ENCODE measurements at regions not wholly inside any gene's neighbourhood (a gene's known extent, or its start where the extent isn't known, plus 50 kb on each side); places are given as distances from the start of the nearest gene placed in this dataset.

DNA sequence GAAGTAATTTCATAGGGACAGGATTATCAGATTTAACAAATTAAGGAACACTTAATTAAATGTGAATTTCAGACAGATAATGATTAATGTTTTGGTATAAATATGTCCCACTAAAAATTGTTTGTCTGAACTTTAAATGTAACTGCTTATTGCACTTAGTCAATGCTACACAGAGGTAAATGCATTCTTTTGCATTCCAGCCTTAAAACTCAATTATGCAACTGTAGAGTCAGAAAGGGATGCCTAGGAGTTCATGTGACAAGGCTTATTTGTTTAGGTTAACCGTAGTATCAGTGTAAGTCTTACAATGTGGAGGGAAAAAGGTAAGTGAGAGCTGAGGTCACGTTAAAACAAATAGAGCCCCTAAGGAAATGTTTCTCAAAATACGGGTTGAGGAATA lies 347.2 kb upstream of the ARGLU1 start:
- no peak for DNase-seq

DNA sequence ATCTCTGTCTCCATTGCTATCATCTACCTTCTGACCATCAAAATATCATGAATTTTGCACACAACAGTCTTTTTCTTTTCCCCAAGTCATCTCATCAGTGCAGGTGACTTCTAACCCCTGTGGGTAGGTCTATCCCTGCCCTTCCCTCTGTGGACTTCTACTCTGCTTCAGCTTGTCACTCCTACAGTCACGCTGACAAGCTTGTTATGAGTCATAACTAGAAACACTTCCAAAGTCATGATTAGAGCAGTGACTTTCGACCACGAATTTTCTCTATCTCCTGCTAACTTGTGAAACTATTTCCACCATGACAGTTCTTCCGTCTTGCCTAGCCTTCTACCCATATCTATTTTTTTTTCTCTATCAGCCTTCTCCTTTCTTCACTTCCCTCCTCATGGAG lies 343.7 kb upstream of the ARGLU1 start:
- no peak for DNase-seq

DNA sequence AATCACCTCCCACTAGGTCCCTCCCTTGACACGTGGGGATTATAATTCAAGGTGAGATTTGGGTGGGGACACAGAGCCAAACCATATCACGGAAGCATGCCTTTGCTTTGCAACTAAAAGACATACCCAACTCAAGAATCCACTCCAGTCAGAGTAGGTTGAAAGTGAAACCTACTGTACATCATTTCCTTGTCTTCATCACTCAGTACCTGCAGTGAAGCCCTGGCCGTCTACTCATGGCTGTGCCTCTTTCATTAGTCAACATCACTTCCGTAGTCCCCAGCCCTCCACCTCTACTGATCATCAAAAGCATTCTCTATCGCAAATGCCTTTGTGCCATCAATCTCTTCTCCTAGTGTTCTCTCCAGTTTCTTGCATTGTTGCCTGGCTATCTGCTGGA lies 343.1 kb upstream of the ARGLU1 start:
- no peak for DNase-seq

DNA sequence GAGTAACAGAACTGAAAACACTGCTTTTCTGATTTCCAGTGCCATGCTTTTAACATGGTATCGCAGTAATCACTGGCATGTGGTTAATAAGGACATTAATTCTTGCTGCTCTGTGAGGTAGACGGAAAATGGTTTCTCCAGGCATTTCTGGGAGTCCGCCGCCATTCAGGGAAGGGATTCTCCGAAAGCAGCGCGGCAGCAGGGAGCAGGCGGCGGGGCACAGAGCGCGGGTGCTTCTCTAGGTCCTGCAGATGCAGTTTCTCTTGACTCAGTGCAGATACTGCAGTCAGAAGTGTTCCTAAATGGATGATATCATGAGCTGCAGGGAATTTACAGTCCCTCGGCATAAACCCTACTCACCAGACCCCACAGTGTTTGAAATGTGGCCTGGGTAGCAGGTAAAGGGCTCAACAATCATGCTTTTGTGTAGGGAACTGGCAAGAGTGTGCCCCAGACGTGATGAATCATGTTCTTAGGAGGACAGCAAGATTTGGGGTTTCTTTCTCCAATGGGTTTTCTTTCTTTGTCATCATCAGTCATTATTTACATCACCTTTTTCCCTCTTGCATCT lies 338.6 kb upstream of the ARGLU1 start:
- no peak for DNase-seq

DNA sequence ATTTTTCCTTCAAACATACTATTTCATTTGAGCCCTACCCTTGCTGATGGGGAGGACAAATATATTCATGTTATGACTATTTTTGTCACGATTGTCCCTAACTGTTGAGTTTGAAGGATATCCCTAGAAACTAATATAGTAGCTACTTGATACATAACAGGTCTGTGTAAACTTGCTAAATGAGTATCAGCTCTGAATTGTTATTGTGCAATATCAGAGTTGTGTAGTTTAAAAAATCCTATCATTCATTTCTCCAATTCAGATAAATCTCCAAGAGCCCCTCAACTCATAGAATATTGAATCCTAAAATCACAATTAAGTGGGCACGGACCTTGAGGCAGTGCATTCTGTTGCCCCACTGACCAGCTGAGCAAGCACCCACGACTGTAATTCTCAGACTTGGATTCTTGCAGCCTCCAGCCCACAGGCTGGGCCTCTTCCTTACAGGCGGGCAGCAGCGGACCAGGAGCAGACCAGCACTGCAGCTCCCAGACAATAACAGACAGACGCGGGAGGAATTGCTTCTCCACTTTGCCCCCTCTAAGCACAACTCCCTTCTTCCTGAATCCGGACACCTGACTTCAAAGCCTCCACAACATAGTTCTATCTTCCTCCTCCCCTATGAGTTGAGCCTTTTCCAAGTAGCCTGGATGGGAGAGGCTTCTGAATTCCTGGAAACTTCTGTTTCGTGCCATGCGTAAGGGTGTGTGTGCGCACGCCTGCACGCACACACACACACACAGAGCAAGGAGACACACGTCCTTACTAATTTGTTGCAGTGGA lies 337.6 kb upstream of the ARGLU1 start:
- no peak for DNase-seq

DNA sequence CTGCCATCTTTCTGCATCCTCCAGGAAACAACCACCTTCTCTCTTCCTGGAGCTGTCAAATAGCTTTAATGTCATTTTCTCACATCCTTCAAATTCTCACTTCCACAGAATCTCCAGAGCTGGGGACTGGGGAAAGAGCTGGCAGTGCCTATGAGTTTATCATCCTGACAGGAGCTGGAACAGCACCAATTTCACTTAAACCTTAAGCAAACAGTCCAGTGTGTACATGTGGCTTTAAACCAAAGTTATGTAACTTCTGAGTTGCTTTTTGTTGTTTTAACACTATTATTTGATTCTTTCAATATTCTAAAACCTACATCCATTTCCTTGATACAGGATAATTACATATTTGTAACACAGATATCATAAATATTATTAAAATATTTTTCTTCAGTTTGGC lies 331.5 kb upstream of the ARGLU1 start:
- no peak for DNase-seq

DNA sequence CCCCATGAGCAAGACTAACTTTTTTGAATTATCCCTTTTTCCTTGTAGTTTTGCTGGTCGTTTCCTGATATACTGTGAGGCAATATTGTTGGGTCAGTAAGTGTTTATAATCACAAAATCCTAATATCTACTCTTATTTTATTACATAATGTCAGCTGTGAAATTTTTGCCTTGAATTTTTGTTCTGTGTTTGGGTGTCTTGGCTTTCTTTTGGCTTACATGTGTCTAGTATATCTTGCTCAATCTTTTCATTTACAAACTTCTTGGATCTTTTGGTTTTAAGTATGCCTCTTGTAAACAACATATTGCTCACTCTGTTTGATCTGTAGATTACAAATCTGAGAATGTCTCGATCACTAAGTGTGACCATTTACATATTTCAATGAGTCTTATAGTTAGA lies 330.3 kb upstream of the ARGLU1 start:
- no peak for DNase-seq

DNA sequence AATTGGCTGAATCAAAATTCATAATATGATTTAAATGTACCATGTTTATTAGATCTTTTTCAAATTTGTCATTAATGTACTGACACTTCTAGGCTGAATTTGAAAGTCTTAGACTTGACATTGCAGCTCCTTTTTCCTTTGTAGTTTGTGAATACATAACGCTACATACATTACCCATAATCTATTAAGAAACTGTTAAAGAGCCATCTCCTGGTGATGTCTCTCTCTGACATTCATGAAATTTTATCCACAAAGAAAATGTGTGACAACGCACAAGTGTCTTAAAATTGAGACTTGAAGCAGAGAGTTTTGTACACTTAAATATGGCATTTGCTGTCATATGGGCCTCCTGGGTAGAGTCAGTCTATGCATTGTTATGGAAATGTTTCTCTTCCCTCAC lies 320.2 kb upstream of the ARGLU1 start:
- no peak for DNase-seq

DNA sequence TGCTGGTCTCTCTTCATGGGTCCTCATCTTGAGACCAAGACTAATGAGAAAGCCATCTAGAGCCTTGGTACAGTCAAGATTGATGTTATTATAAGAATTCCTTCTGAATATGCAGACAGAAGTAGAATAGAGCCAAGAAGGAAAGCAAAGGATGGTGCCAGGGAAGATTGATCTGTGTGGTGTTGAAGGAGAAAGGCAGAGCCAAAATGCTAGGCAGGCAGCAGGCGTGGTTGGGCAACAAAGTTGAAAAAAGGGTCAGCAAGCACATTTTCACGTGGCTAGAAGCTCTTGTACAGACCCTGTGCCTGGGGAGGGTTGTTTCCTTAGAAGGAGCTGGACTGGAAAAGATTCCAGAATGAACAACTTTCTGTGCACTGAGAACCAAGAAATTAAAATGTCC lies 319.7 kb upstream of the ARGLU1 start:
- no peak for DNase-seq

DNA sequence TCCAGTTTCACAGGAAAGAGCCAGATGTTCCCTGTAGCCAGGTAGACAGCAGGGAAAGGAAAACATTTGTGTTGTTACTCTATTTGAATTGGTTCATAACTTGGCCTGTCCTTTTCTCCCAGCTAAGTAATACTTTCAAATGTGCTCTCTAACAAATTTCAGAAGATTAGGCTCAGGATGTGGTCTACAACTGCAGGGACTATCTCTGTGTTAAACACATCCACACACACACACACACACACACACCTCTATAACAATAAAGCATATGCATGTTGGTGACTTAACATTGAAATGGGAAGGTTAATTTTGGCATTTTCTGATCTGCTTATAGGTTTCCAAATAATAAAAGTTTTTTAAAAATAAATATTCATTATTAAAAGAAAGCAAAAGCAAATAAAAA lies 316.0 kb upstream of the ARGLU1 start:
- no peak for DNase-seq

DNA sequence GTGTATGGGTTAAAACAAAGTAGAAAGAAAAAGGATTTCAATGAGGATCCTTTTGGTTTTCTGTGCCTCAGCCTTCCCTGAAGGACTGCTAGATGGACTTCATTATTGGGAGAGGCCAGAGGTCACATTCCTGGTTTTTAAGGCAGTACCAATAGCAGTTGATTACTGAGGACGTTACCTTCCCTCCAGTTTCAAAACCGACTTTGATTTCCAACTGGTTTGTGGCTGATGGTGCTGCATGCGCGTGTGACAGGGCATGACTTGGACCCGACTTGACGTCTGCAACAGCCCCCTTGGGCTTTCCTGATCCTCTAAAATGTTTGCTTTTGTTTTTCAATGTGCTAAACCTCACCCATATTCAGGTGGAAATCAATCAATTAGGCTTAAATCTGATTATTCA lies 314.3 kb upstream of the ARGLU1 start:
- no peak for DNase-seq

DNA sequence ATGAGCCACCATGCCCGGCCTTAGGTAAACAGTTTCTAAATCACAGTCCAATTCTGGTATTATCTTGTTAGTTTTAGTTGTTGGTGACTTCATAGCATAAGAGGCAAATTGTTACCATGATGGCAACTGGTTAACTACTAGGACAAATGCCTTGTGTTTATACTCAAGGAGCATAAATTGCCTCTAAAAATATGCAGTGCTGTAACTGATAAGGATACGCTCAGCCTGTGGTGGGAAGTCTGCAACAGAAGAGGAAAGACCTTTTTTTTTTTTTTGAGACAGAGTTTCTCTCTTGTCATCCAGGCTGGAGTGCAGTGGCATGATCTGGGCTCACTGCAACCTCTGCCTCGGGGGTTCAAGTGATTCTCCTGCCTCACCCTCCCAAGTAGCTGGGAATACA lies 311.9 kb upstream of the ARGLU1 start:
- DNase-seq = no peak

DNA sequence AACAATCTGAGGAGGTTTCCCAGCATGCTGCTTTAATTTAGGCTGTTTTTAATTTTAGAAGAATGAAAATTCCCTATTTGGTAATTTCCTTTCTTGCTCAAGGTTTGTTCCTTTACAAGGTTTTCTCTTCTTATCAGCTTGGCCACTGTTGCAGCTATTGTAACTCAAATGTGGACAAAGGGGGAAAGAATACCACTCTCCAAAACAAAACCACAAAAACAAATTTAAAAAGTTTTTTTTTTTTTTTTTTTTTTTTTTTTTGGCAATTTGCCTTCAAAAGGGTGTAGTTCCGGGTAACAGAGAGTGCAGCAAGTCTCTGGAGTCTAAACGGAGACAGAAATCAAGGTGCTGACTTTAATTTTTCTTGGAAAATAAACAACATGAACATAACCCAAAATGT lies 306.4 kb upstream of the ARGLU1 start:
- DNase-seq = no peak

DNA sequence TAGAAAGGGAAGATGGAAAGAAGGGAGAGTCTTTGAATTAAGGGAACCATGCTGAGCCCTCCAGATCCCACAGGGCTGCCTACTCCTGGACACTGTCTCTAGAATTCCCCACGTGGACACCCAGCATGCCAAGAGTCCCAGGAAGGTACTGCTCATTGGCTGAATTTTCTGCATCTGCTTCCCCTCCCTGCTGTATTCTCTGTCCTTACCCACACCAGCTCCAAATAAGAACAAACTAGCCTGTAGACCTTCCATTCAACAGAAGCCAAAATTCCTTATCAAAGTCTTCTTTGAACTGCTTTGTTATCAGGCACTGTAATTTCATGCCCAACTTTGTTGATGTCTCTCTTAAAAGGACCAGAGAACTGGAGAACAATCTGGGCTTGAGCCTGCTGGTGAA lies 305.9 kb upstream of the ARGLU1 start:
- no peak for DNase-seq

DNA sequence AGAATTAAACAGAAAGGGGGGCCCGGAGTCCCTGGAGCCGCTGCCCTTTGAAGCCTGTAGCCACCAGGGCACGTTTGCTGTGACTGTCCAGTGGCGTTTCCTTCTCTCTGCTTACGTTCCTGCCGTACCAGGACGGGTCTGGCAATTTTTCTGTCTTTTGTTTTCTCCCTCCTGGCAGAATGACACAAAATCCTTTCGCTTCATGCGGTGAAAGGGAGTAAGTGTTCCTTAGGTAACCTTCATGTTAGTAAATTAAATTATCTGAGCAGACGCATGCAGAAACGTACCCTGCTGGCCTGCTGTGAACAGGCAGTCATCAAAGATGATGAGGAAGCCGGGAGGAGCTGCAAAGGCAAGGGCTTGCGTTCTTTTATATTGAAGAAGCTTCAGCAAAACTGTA lies 299.3 kb upstream of the ARGLU1 start:
- peak in 2 of 56 donors; percentile 4 to 8 for DNase-seq

DNA sequence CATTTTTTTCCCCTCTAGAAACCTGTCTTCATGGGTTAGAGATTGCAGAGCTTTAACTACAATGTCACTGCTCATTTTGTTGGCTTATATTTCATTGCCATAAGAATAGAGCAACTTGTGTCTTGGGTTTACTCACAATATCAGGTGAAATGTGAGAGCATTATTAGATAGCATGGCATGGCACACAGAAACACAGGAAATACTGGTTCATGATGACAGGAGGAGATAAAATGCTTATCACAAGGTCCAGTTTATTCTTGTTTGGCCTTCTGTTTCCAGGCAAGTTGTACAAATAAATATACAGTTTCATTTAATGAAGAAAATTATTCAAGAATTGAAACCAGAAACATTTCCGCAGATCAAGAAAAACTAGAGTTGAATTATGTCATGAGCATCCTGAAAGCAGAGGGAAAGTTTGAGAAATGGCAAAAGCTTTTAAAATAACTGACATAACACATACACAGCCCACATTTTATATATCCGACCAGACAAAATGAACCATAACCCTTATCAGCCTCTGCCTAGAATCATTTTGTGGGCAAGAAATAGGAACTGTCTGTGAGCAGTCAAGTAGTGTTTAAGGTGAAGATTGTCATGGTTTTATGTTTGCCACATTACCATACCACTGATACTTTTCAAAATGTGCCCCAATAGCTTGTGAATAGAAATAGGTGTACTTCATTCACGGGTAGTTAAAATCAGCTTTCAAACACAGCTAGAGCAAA lies 297.9 kb upstream of the ARGLU1 start:
- no peak for DNase-seq

DNA sequence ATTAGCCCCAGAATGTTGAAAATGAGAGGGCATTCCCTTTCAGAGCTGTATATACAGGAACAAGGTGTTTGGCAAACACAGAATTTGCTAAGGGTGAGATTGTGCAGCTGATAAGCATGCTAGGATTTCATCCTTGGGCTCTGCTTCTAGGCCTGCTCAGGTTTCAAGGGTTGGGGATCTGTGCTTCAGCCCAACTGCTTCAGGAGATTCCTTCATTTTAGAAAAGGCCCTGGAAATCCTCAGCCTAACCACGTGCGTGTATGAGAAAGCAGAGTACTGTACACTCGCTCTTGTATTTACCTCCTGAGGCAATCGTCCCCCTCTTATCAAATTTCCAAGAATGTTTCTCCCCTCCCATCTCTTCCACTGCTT lies 291.6 kb upstream of the ARGLU1 start:
- DNase-seq = no peak

DNA sequence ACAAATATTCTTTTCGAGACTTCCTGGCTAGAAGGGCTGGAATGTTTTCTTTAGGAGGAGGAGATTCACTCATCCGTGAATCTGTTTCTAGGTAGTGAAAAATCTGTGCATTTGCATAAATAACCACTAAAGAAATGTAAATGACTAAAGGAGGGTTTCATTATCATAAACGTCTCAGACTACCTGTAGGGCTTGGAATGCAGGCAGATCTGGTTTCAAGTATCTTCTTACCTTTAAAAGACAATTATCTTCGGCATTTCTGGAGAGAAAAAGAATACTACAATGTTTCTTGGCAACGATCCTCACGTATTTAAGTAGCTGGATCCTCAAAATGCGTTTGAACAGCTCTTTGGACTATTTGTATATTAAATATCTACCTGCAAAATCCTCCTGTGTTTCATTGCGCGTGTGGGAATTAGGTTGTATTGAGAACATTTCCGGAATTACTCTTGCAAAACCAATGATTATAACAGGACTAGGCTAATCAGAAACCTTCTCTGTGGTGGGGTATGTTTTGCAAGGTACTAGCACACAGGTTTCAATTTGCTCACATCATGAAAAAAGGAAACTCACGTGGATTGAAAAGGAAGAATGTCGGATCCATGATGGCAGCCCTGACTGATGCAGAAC lies 291.1 kb upstream of the ARGLU1 start:
- no peak for DNase-seq

DNA sequence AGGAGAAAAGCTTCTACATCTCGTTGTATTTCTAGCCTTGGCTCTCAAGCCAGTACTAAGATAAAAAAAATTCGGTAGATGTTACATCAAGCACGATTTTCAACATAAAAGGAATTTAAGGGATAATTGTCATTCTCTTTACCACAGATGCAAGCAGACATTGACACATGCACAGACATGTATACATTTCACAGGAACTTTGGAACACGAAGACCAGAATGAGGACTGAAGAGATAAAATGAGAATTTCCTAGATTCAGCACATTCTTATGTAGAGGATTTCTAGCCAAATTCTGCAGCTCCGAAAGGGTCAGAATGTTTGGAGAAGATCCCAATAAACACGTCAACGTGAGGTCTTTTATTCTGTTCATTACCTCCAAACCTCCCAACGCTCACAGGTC lies 284.5 kb upstream of the ARGLU1 start:
- DNase-seq = no peak

DNA sequence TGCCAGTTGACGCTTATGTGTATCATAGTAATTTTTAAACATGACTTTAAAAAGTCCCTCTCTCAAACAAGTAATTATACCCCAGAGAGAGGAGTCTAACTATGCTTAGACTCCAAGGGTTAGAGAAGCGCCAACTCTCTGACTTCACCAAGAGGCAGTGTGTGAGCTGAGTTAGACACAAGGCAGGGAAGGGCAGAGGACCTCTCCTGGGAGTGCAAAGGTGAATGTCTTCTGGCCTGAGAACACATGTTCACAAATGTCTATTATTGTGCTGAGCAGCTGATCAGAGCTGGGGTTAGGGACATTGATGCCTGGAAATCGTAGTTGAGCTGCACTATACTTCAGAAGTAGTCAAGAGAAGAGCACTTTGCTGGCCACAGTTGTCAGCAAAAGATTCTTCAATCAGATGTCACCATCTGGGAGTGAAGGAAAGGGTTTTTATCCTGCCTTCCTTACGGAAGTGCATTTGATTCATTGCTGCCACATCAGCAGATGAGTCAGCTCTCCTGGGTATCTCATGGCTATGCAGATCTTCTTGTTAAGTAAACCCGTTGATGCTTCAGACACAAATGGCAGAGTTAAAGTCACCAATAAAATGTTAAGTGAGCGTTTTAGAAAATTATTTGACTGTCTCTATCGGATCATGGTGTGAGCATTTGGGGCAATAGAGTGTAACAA lies 283.2 kb upstream of the ARGLU1 start:
- DNase-seq = no peak

DNA sequence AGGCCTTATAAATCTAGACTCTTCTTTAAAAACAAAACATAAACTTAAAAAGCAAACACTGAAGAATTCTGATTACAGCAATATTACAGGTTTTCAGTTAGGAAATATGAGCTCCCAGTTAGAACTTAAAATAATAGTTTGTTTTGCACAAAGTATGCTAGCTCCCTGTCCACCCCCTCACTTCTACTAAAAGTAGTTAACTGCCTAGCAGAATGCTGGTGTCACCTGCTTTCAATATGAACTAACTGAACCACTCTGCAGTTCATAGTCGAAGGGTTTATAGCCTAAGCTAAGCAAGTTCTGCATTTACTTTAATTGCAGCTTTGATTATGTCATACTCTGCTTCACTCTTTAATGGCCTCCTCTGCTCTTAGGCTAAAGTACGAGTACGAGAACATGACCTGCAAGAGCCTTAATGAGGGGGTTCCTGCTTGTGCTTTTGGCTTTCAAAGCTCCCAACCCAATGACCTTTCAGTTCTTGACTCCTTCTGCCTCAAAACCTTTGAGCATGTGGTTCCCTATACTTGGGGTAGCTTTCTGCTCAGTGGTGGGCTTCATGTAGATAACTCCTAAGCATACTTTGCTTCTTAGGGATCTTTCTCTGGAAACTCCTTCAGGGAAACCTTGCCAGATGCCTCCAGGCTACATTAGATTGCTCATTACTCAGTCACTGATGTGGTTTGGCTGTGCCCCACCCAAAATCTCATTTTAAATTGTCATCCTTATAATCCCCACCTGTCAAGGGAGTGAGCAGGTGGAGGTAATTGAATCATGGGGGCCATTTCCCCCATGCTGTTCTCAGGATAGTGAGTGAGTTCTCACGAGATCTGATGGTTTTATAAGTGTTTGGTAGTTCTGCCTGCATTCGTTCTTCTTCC lies 278.9 kb upstream of the ARGLU1 start:
- DNase-seq = peak in 7 of 56 donors; percentile 2 to 21 (median 4)
